OCI-LY3 (cell line): ENCODE measurements at regions not wholly inside any gene's neighbourhood (a gene's known extent, or its start where the extent isn't known, plus 50 kb on each side); places are given as distances from the start of the nearest gene placed in this dataset.

Experiments
- H2AFZ ChIP-seq: fragments of 200-600, 300-600 bp; shearing (Covaris generic); 2 replicates; pipeline ENCODE4 v1.6.0; 2014; ENCODE audit warnings: antibody characterized with exemption, low read depth, low read length
- H3K27ac ChIP-seq: fragments of 200-600, 300-600 bp; sonication (generic); 2 replicates; pipeline ENCODE4 v1.5.1; 2014; ENCODE audit warnings: mild to moderate bottlenecking, low read length, moderate library complexity, mixed read lengths
- H3K27me3 ChIP-seq: fragments of 200-600, 300-600 bp; sonication (generic); 2 replicates; pipeline ENCODE4 v1.6.1; 2014; ENCODE audit warnings: low read depth, low read length, mixed read lengths
- H3K36me3 ChIP-seq: fragments of 200-600, 300-600 bp; sonication (generic); replicated peaks from 2 replicates; pipeline ENCODE3; 2014; ENCODE audit warnings: low read depth, low read length, mixed read lengths
- H3K4me1 ChIP-seq: fragments of 300-600, 200-600 bp; sonication (generic); 2 replicates; pipeline ENCODE4 v1.6.1; 2014; ENCODE audit warnings: low read length, mixed read lengths
- H3K4me2 ChIP-seq: fragments of 200-600, 300-600 bp; sonication (generic); 2 replicates; pipeline ENCODE4 v1.6.1; 2014; ENCODE audit warnings: low read length, mixed read lengths
- H3K4me3 ChIP-seq: fragments of 300-600, 200-600 bp; sonication (generic); 2 replicates; pipeline ENCODE4 v1.5.1; 2014; ENCODE audit warnings: antibody characterized with exemption, mild to moderate bottlenecking, low read length, moderate library complexity
- H3K79me2 ChIP-seq: fragments of 300-600, 200-600 bp; shearing (Covaris generic); 2 replicates; pipeline ENCODE4 v1.6.1; 2014; ENCODE audit warnings: mild to moderate bottlenecking, low read length, mixed read lengths
- H3K9ac ChIP-seq: fragments of 300-600, 200-600 bp; shearing (Covaris generic); 2 replicates; pipeline ENCODE4 v1.6.0; 2014; ENCODE audit warnings: mild to moderate bottlenecking, low read length, moderate library complexity
- H3K9me3 ChIP-seq: fragments of 200-600, 300-600 bp; shearing (Covaris generic); 2 replicates; pipeline ENCODE4 v1.6.1; 2014; ENCODE audit warnings: low read length, mixed read lengths; ENCODE audit not compliant: insufficient read depth
- H4K20me1 ChIP-seq: fragments of 200-600, 300-600 bp; sonication (generic); 2 replicates; pipeline ENCODE4 v1.6.1; 2016; ENCODE audit warnings: low read length, mixed read lengths; ENCODE audit not compliant: insufficient read depth
- CTCF ChIP-seq: fragments of 200-600, 300-600 bp; sonication (generic); IDR thresholded peaks from 2 replicates; pipeline ENCODE4 v1.5.1; 2014; ENCODE audit warnings: antibody characterized with exemption, low read length, low read depth
- EZH2phosphoT487 ChIP-seq: fragments of 200-600 bp; shearing (Covaris generic); IDR thresholded peaks from 2 replicates; pipeline ENCODE4 v1.6.1; 2018; ENCODE audit warnings: antibody characterized with exemption, mixed run types, low read depth

DNA sequence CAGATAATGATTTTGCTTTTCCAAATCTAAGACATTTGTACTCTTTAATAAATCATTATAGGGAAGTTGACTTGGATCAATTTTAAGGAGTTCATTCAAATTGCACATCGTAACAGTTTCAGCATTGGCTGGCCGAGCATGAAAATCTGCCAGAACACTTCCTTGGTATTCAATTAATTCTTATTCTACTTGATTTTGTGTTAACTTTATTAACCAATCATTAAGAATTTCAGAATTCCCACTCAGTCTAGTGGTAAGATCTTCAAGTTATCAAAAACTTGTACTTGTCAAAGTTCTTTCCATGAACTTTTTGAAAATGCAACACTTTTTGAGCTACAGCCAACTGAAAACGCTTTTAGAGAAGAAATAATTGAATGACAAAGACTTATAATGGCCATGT is 565.8 kb downstream of the TLE1 start:
- H3K4me3 ChIP-seq = no peak overlapping the region
- no peak overlapping the region for H3K9ac ChIP-seq
- no peak overlapping the region for H2AFZ ChIP-seq
- H3K36me3 ChIP-seq = no peaks in the 10 kb centered on the region
- no peaks in the 10 kb centered on the region for H3K27me3 ChIP-seq
- no peaks in the 10 kb centered on the region for H4K20me1 ChIP-seq
- no peak overlapping the region for H3K4me2 ChIP-seq
- no peaks in the 10 kb centered on the region for H3K79me2 ChIP-seq
- no peaks in the 10 kb centered on the region for H3K4me1 ChIP-seq
- H3K27ac ChIP-seq = no peak overlapping the region
- no peak for TF ChIP-seq EZH2phosphoT487
- TF ChIP-seq CTCF = no peak
- no peaks in the 10 kb centered on the region for H3K9me3 ChIP-seq

GRCh38 chr9:81122749-81123148 is 566.6 kb downstream of the TLE1 start:
- TF ChIP-seq EZH2phosphoT487 (no peak), CTCF (no peak)
- no peaks in the 10 kb centered on the region for H3K27me3 ChIP-seq

DNA sequence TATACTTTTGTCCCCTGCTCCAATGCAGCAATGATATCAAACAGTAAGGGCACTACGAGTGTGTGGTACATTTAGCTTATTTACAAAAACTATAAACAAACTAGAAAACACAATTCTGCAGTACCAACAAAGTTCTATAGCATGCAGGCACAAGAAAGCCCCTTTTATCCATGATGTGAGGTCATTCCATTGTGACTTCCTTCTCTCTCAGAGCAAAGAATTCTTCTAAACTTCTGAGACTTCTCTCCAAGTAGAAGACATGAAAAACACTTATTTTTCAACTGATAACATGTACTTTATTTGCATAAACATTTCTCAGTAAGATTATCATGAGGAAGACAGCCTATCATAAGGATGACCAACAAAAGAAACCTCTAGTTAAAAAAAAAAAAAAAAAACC is 569.8 kb downstream of the TLE1 start:
- Histone ChIP-seq H3K9ac (no peak overlapping the region), H3K4me2 (no peak overlapping the region), H3K27ac (no peak overlapping the region), H2AFZ (no peak overlapping the region), H3K4me3 (no peak overlapping the region), H3K4me1 (no peaks in the 10 kb centered on the region), H3K27me3 (no peaks in the 10 kb centered on the region), H3K36me3 (no peaks in the 10 kb centered on the region), H4K20me1 (no peaks in the 10 kb centered on the region), H3K79me2 (no peaks in the 10 kb centered on the region), H3K9me3 (no peaks in the 10 kb centered on the region)
- no peak for TF ChIP-seq CTCF
- TF ChIP-seq EZH2phosphoT487 = no peak

More at GRCh38 chr9:81122749-81123148, 566.6 kb downstream of the TLE1 start:
- H3K4me1 ChIP-seq = no peaks in the 10 kb centered on the region
- no peaks in the 10 kb centered on the region for H3K36me3 ChIP-seq
- no peak overlapping the region for H3K4me2 ChIP-seq
- H3K79me2 ChIP-seq = no peaks in the 10 kb centered on the region
- no peak overlapping the region for H2AFZ ChIP-seq
- H3K9me3 ChIP-seq = no peaks in the 10 kb centered on the region
- H3K9ac ChIP-seq = no peak overlapping the region
- no peak overlapping the region for H3K4me3 ChIP-seq
- H4K20me1 ChIP-seq = no peaks in the 10 kb centered on the region
- no peak overlapping the region for H3K27ac ChIP-seq

- Histone ChIP-seq H3K4me2 (no peak overlapping the region), H3K79me2 (no peaks in the 10 kb centered on the region), H3K27ac (no peak overlapping the region), H4K20me1 (no peaks in the 10 kb centered on the region), H3K9me3 (no peaks in the 10 kb centered on the region), H3K4me1 (no peaks in the 10 kb centered on the region), H3K36me3 (no peaks in the 10 kb centered on the region), H3K9ac (no peak overlapping the region), H3K4me3 (no peak overlapping the region), H3K27me3 (no peaks in the 10 kb centered on the region), H2AFZ (no peak overlapping the region)
- no peak for TF ChIP-seq EZH2phosphoT487
- no peak for TF ChIP-seq CTCF
Measured at GRCh38 chr9:81118416-81118815, 570.9 kb downstream of the TLE1 start.
